Uterus (tissue), 2 donors: ENCODE measurements at regions not wholly inside any gene's neighbourhood (a gene's known extent, or its start where the extent isn't known, plus 50 kb on each side); places are given as distances from the start of the nearest gene placed in this dataset.

Experiments
- CTCF ChIP-seq, 4 experiments: fragments of 200-600 bp in 2 of 4; fragments of 450-650 bp in 2 of 4; sonication (generic) in 2 of 4; IDR thresholded peaks; one replicate each; pipeline ENCODE4 v1.5.1; 2016 to 2019; ENCODE audit warnings: antibody characterized with exemption in 4 of 4, mild to moderate bottlenecking in 2 of 4, moderate library complexity in 1 of 4
- POLR2A ChIP-seq, 2 donors: fragments of 450-650 bp; IDR thresholded peaks; one replicate each; pipeline ENCODE4 v1.6.1; 2016; ENCODE audit warnings: antibody characterized with exemption in 2 of 2, mild to moderate bottlenecking in 1 of 2, moderate library complexity in 1 of 2

GRCh38 chr2:22993250-22993649 lies 391.7 kb upstream of the KLHL29 start:
- no peak for TF ChIP-seq CTCF (IDR thresholded peaks at IDR 0.05)
- no peak for TF ChIP-seq POLR2A (IDR thresholded peaks at IDR 0.05)
